Vagina (tissue), 2 donors: ENCODE measurements at regions not wholly inside any gene's neighbourhood (a gene's known extent, or its start where the extent isn't known, plus 50 kb on each side); places are given as distances from the start of the nearest gene placed in this dataset.
"Not testable (repeated sequence)": the region's sequence is repeated elsewhere in the genome, so short reads cannot be mapped to it uniquely, and the experiment has no call there.

ENCODE experiments used
- DNase-seq, 2 donors: peaks; one replicate each; pipeline ENCODE4 v3.0.0-alpha.2; 2017; ENCODE audit errors: extremely low spot score in 2 of 2
- H3K27ac ChIP-seq: fragments of 200-600 bp; sonication (generic); one replicate; pipeline ENCODE4 v1.5.1; 2019
- H3K27me3 ChIP-seq: fragments of 200-600 bp; sonication (generic); one replicate; pipeline ENCODE4 v1.5.1; 2019
- H3K36me3 ChIP-seq, 2 donors: fragments of 200-600 bp; sonication (generic); one replicate each; pipeline ENCODE4 v1.5.1; 2017 to 2019
- H3K4me1 ChIP-seq: fragments of 200-600 bp; sonication (generic); one replicate; pipeline ENCODE4 v1.5.1; 2019
- H3K4me3 ChIP-seq, 2 donors: fragments of 200-600 bp; sonication (generic); 1 replicate in 1 of 2; 2 replicates in 1 of 2; pipeline ENCODE4 v1.5.1; 2016 to 2019
- H3K9me3 ChIP-seq: fragments of 200-600 bp; sonication (generic); one replicate; pipeline ENCODE4 v1.5.1; 2019
- CTCF ChIP-seq, 3 experiments: fragments of 450-650 bp in 2 of 3; fragments of 200-600 bp in 1 of 3; sonication (generic) in 1 of 3; IDR thresholded peaks; one replicate each; pipeline ENCODE4 v1.5.1; 2017 to 2019; ENCODE audit warnings: antibody characterized with exemption in 3 of 3, mild to moderate bottlenecking in 2 of 3, moderate library complexity in 2 of 3
- POLR2A ChIP-seq, 2 donors: fragments of 450-650 bp; IDR thresholded peaks; one replicate each; pipeline ENCODE4 v1.6.1; 2017; ENCODE audit warnings: antibody characterized with exemption in 2 of 2, mild to moderate bottlenecking in 2 of 2, moderate library complexity in 2 of 2
- POLR2AphosphoS5 ChIP-seq, 2 donors: sonication (generic); formaldehyde crosslinking; IDR thresholded peaks; one replicate each; pipeline ENCODE4 v1.9.0; 2017; ENCODE audit warnings: antibody characterized with exemption in 2 of 2, mild to moderate bottlenecking in 2 of 2, low read depth in 1 of 2; ENCODE audit not compliant: insufficient read depth in 1 of 2
- intact Hi-C: fragments of 100-400 bp; cut with DNase I; formaldehyde crosslinking; loops from one replicate; pipeline ENCODE4 v1.15.1; 2023

GRCh38 chr3:81829937-81830336, 68.5 kb upstream of the GBE1 start:
- H3K4me1 ChIP-seq, result no peaks in the 10 kb centered on the region
- no peak overlapping the region for H3K4me3 ChIP-seq
- no peaks in the 10 kb centered on the region for H3K36me3 ChIP-seq
- no peak for DNase-seq
- intact Hi-C loops, result no loop called here
- H3K27ac ChIP-seq, result no peak overlapping the region
- no peaks in the 10 kb centered on the region for H3K9me3 ChIP-seq
- TF ChIP-seq POLR2AphosphoS5 (IDR thresholded peaks at IDR 0.05; ENCODE audit: insufficient read depth in 1 of 2, low read depth in 1 of 2) (no peak), CTCF (IDR thresholded peaks at IDR 0.05) (no peak), POLR2A (IDR thresholded peaks at IDR 0.05) (no peak)
- H3K27me3 ChIP-seq, result no peaks in the 10 kb centered on the region

GRCh38 chr3:81829272-81829671, 67.8 kb upstream of the GBE1 start:
- H3K4me3 ChIP-seq, H3K4me1 ChIP-seq, H3K27me3 ChIP-seq, H3K36me3 ChIP-seq, H3K27ac ChIP-seq, H3K9me3 ChIP-seq, intact Hi-C loops, DNase-seq: not testable (repeated sequence)

DNA sequence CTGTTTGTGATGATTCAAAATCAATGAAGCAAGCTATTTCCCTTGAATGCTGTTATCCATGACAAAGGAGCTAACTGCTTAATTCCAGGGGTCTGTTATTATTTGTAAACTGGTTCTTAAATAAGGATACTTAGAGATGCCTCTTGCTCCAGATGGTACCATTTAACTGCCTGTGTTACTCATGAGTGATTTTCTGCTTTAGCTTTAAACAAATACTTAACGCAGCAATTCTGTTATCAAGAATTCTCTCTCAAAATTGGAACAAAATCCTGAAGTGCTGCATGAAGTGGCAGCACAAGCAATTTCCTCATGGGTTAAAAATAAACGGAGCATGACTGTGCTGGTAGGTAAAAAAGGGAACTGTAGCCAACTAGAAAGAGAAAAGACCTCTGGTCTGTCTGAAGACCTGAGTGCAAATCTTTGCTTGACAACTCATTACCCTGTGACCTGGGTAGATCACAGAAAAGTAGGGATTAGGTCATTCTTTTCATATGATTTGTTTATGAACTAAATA, 62.5 kb upstream of the GBE1 start:
- H3K4me1 ChIP-seq, result no peaks in the 10 kb centered on the region
- H3K27me3 ChIP-seq, result no peaks in the 10 kb centered on the region
- no peak overlapping the region for H3K27ac ChIP-seq
- no peak for DNase-seq
- H3K4me3 ChIP-seq, result no peak overlapping the region
- no peaks in the 10 kb centered on the region for H3K9me3 ChIP-seq
- intact Hi-C loops, result no loop called here
- TF ChIP-seq POLR2A (IDR thresholded peaks at IDR 0.05) (no peak), POLR2AphosphoS5 (IDR thresholded peaks at IDR 0.05; ENCODE audit: insufficient read depth in 1 of 2, low read depth in 1 of 2) (no peak), CTCF (IDR thresholded peaks at IDR 0.05) (no peak)
- no peaks in the 10 kb centered on the region for H3K36me3 ChIP-seq

- no peaks in the 10 kb centered on the region for H3K4me1 ChIP-seq
- no peaks in the 10 kb centered on the region for H3K9me3 ChIP-seq
- no peaks in the 10 kb centered on the region for H3K36me3 ChIP-seq
- H3K4me3 ChIP-seq, result no peak overlapping the region
- no peak overlapping the region for H3K27ac ChIP-seq
- H3K27me3 ChIP-seq, result no peaks in the 10 kb centered on the region
- no peak for DNase-seq
- intact Hi-C loops, result no loop called here
- TF ChIP-seq POLR2A (IDR thresholded peaks at IDR 0.05) (no peak), CTCF (IDR thresholded peaks at IDR 0.05) (no peak), POLR2AphosphoS5 (IDR thresholded peaks at IDR 0.05; ENCODE audit: insufficient read depth in 1 of 2, low read depth in 1 of 2) (no peak)
Measured at GRCh38 chr3:81823086-81823485, 61.6 kb upstream of the GBE1 start.

DNA sequence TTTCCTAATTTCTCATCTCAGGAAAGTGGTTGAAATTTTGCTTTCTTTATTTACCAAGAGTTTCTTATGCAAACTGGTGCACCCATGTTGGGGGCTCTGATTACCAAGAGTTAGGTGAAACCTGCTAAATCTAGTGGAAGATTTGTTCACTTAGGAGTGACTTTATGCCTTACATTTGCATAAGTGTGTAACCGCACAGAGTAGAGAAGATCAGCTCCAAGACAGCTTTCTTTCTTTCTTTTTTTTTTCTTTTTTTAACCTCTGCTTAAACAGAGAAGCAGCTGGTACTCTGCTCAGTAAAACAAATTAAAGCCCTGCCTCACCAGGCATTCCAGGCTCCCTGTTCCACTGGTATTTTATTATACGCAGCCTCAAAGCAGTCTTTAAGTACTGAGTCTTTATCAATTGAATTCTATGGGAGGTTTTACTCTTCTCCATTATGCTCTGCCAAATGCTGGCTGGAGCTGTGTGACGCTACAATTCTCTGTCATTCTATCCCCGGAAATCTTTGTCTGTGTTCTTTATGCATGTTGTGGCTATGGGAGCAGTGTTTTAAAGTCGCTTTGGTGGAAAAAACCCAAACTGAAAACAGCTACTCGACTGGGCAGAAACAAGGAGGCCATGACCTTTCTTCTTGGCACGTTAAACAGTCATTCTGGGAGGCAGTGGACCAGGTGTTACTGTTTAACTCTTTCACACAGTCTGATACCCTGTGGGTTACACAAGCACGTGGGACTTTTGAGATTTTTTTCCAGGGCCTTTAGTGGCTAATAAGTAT, 55.2 kb upstream of the GBE1 start:
- Histone ChIP-seq H3K4me3 (no peak overlapping the region), H3K4me1 (no peaks in the 10 kb centered on the region), H3K36me3 (no peaks in the 10 kb centered on the region), H3K27ac (no peak overlapping the region), H3K9me3 (no peaks in the 10 kb centered on the region), H3K27me3 (no peaks in the 10 kb centered on the region)
- no peak for DNase-seq
- intact Hi-C loops, result no loop called here
- TF ChIP-seq POLR2A (IDR thresholded peaks at IDR 0.05), result no peak
- no peak for TF ChIP-seq POLR2AphosphoS5 (IDR thresholded peaks at IDR 0.05; ENCODE audit: insufficient read depth in 1 of 2, low read depth in 1 of 2)
- TF ChIP-seq CTCF (IDR thresholded peaks at IDR 0.05), result no peak

- H3K27me3 ChIP-seq, intact Hi-C loops, H3K27ac ChIP-seq, H3K9me3 ChIP-seq, H3K36me3 ChIP-seq, H3K4me3 ChIP-seq, DNase-seq, H3K4me1 ChIP-seq: not testable (repeated sequence)
Measured at GRCh38 chr3:81812098-81812497, 50.7 kb upstream of the GBE1 start.
